Mesendoderm (in vitro differentiated cells): ENCODE measurements at regions not wholly inside any gene's neighbourhood (a gene's known extent, or its start where the extent isn't known, plus 50 kb on each side); places are given as distances from the start of the nearest gene placed in this dataset.
"Not testable (repeated sequence)": the region's sequence is repeated elsewhere in the genome, so short reads cannot be mapped to it uniquely, and the experiment has no call there.

Experiments
- DNase-seq: peaks from one replicate; pipeline ENCODE4 v3.0.0; 2013
- H2AK5ac ChIP-seq: 2 replicates; pipeline ENCODE4 v1.6.1; 2013; ENCODE audit warnings: low read length, inconsistent platforms
- H2BK120ac ChIP-seq: 2 replicates; pipeline ENCODE4 v1.6.1; 2013; ENCODE audit warnings: low read depth, mild to moderate bottlenecking, low read length, moderate library complexity, mixed read lengths
- H2BK15ac ChIP-seq: replicated peaks from 2 replicates; pipeline ENCODE4 v1.6.1; 2013; ENCODE audit warnings: low read depth, mild to moderate bottlenecking, moderate library complexity
- H2BK5ac ChIP-seq: 2 replicates; pipeline ENCODE4 v1.6.1; 2013; ENCODE audit warnings: low read length, inconsistent platforms
- H3K18ac ChIP-seq: 2 replicates; pipeline ENCODE4 v1.6.1; 2013; ENCODE audit warnings: mild to moderate bottlenecking, low read length, mixed read lengths
- H3K23ac ChIP-seq: one replicate; pipeline ENCODE4 v1.6.1; 2013; ENCODE audit warnings: low read length
- H3K27ac ChIP-seq: 2 replicates; pipeline ENCODE4 v1.5.1; 2013; ENCODE audit warnings: low read depth, mild to moderate bottlenecking, inconsistent platforms, low read length, moderate library complexity
- H3K27me3 ChIP-seq: 2 replicates; pipeline ENCODE4 v1.6.1; 2013; ENCODE audit warnings: low read length, control low read depth, mild to moderate bottlenecking, inconsistent platforms; ENCODE audit not compliant: insufficient read depth, poor library complexity
- H3K36me3 ChIP-seq: 2 replicates; pipeline ENCODE4 v1.6.1; 2013; ENCODE audit warnings: low read length, inconsistent platforms; ENCODE audit not compliant: control insufficient read depth, insufficient read depth
- H3K4ac ChIP-seq: one replicate; pipeline ENCODE4 v1.6.1; 2013; ENCODE audit warnings: low read depth, mild to moderate bottlenecking, low read length, moderate library complexity
- H3K4me1 ChIP-seq: 2 replicates; pipeline ENCODE4 v1.6.1; 2013; ENCODE audit warnings: low read depth, low read length, inconsistent platforms; ENCODE audit not compliant: control insufficient read depth
- H3K4me2 ChIP-seq: 2 replicates; pipeline ENCODE4 v1.6.1; 2013; ENCODE audit warnings: low read length
- H3K4me3 ChIP-seq: 2 replicates; pipeline ENCODE4 v1.5.1; 2013; ENCODE audit warnings: mild to moderate bottlenecking, low read length
- H3K56ac ChIP-seq: one replicate; pipeline ENCODE4 v1.6.1; 2013; ENCODE audit warnings: low read length
- H3K79me1 ChIP-seq: 2 replicates; pipeline ENCODE4 v1.6.1; 2013; ENCODE audit warnings: low read length, inconsistent platforms
- H3K79me2 ChIP-seq: 2 replicates; pipeline ENCODE4 v1.6.1; 2013; ENCODE audit warnings: mild to moderate bottlenecking, low read length; ENCODE audit not compliant: control insufficient read depth, insufficient read depth
- H3K9ac ChIP-seq: 2 replicates; pipeline ENCODE4 v1.6.1; 2013; ENCODE audit warnings: low read length, inconsistent platforms
- H4K5ac ChIP-seq: one replicate; pipeline ENCODE4 v1.6.1; 2013; ENCODE audit warnings: low read length
- H4K8ac ChIP-seq: one replicate; pipeline ENCODE4 v1.6.1; 2013; ENCODE audit warnings: low read depth, mild to moderate bottlenecking, control low read depth, low read length, moderate library complexity
- WGBS: extraction: QIAGEN DNeasy Blood & Tissue Kit; methylation state at CpG from one replicate; pipeline ENCODE4 v1.1.7; 2013; ENCODE audit warnings: low lambda C conversion rate, missing lambda C conversion rate; ENCODE audit not compliant: insufficient coverage; ENCODE audit errors: extremely low coverage; 5-methylcytosine and 5-hydroxymethylcytosine counted together

- DNase-seq, H2BK5ac ChIP-seq, H3K18ac ChIP-seq, H3K79me2 ChIP-seq, H2BK15ac ChIP-seq, H3K4ac ChIP-seq, H3K27ac ChIP-seq, H3K79me1 ChIP-seq, H4K8ac ChIP-seq, H3K4me1 ChIP-seq, H2BK120ac ChIP-seq, H3K4me3 ChIP-seq, H3K4me2 ChIP-seq, H3K56ac ChIP-seq, H3K36me3 ChIP-seq, H2AK5ac ChIP-seq, H3K23ac ChIP-seq, H3K9ac ChIP-seq, H4K5ac ChIP-seq, H3K27me3 ChIP-seq: not testable (repeated sequence)
- WGBS, result no CpG with 5 or more reads among the region's 1 CpG
These were observed 93.8 kb upstream of the NBPF26 start for GRCh38 chr1:120629832-120630455.

- not testable (repeated sequence) for H3K56ac ChIP-seq
- WGBS, result no CpG with 5 or more reads among the region's 5 CpGs
These were observed 88.6 kb upstream of the NBPF26 start for GRCh38 chr1:120634816-120635806.

DNA sequence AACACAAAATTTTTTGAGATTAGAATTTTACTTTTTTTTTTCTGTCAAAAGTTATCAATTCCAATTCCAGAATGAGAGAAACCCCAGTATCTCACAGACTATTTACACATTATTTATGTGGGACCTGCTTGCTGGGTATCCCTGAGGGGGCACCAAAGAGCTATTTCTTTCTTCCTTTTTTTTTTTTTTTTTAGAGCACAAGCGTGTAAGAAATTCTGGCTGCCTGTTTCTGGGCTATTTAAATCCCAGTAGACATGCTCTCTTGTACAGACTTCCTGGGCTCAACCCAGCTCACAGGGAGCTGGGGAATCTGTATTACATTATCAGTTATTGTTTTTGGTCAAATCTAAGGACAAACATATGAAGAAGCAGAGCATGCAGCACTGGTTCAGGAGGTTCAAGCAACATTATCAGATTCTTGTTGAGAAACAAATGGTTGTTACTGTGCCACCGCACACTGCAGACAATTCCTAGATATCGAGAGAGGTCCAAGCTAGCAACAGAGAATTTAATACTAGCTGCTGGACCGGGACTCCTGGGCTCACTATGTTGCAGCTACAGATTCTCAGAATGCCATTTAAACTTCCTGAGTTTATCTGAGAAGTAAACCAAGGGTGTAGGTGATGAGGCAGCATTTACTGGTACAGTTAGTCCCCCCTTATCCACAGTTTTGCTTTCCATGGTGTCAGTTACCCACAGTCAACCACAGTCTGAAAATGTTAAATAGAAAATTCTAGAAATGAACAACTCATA, 83.3 kb upstream of the NBPF26 start:
- DNase-seq, H4K5ac ChIP-seq, H3K79me2 ChIP-seq: not testable (repeated sequence)

More at GRCh38 chr1:120634816-120635806, 88.6 kb upstream of the NBPF26 start:
- H2AK5ac ChIP-seq, H2BK15ac ChIP-seq, H3K4ac ChIP-seq, H4K5ac ChIP-seq, H3K23ac ChIP-seq, H3K9ac ChIP-seq, H3K36me3 ChIP-seq, H3K4me2 ChIP-seq, H3K27me3 ChIP-seq, H3K18ac ChIP-seq, H2BK120ac ChIP-seq, H3K79me2 ChIP-seq, H3K79me1 ChIP-seq, H3K4me1 ChIP-seq, H3K4me3 ChIP-seq, H2BK5ac ChIP-seq, H3K27ac ChIP-seq, H4K8ac ChIP-seq, DNase-seq: not testable (repeated sequence)

GRCh38 chr1:120641014-120641302, 82.8 kb upstream of the NBPF26 start:
- not testable (repeated sequence) for H3K27me3 ChIP-seq, H3K79me2 ChIP-seq, H3K18ac ChIP-seq, H2BK15ac ChIP-seq, H3K27ac ChIP-seq, H3K36me3 ChIP-seq, H2BK5ac ChIP-seq, H3K4ac ChIP-seq, H3K79me1 ChIP-seq, DNase-seq, H3K4me3 ChIP-seq, H2BK120ac ChIP-seq, H3K9ac ChIP-seq, H3K23ac ChIP-seq, H2AK5ac ChIP-seq, H4K8ac ChIP-seq, H4K5ac ChIP-seq, H3K56ac ChIP-seq, H3K4me2 ChIP-seq, H3K4me1 ChIP-seq
- no CpG with 5 or more reads among the region's 3 CpGs for WGBS

More for the DNA sequence above, 83.3 kb upstream of the NBPF26 start:
- H3K56ac ChIP-seq, H3K23ac ChIP-seq, H2BK15ac ChIP-seq, H2BK5ac ChIP-seq, H3K27ac ChIP-seq, H4K8ac ChIP-seq, H3K27me3 ChIP-seq, H3K4me3 ChIP-seq, H3K4me2 ChIP-seq, H3K4ac ChIP-seq, H2BK120ac ChIP-seq, H3K4me1 ChIP-seq, H3K36me3 ChIP-seq, H2AK5ac ChIP-seq, H3K18ac ChIP-seq, H3K79me1 ChIP-seq, H3K9ac ChIP-seq: not testable (repeated sequence)
- no CpG with 5 or more reads among the region's 4 CpGs for WGBS

DNA sequence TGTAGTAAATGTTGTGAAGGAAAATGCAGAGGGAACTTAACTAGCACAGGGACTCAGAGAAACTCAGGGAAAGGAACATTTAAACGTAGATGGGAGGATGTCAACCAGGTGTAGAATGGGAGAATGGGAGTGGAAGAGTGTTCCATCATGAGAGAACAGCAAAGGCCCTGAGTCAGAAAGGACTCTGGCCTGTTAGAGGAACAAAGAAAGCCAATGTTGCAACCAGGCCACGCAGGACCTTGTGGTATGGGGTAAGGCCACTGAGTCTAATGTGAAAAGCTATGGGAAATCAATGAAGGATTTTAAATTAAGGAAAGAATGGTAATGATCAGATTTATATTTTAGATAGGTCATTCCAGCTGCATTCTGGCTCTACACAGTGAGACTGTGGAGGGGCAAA, 76.6 kb upstream of the NBPF26 start:
- not testable (repeated sequence) for H3K4me2 ChIP-seq, H4K5ac ChIP-seq, H2BK5ac ChIP-seq, H3K79me1 ChIP-seq, H3K4me3 ChIP-seq, H2BK15ac ChIP-seq, H3K79me2 ChIP-seq, H3K4ac ChIP-seq, H3K27me3 ChIP-seq, H4K8ac ChIP-seq, H3K4me1 ChIP-seq, H2BK120ac ChIP-seq, H3K23ac ChIP-seq, H3K56ac ChIP-seq, H3K18ac ChIP-seq, H3K9ac ChIP-seq, H2AK5ac ChIP-seq, H3K27ac ChIP-seq, DNase-seq, H3K36me3 ChIP-seq
- WGBS, result no CpG with 5 or more reads among the region's 2 CpGs
